ENCODE measurements at regions not wholly inside any gene's neighbourhood (a gene's known extent, or its start where the extent isn't known, plus 50 kb on each side); places are given as distances from the start of the nearest gene placed in this dataset.

- no peak overlapping the region for H3K4me3 ChIP-seq
- DNase-seq: no peak
- no peak for TF ChIP-seq POLR2AphosphoS5 (IDR thresholded peaks at IDR 0.05)
- no peak for TF ChIP-seq CTCF (IDR thresholded peaks at IDR 0.05)
- TF ChIP-seq EP300 (IDR thresholded peaks at IDR 0.05): no peak
- TF ChIP-seq POLR2A (IDR thresholded peaks at IDR 0.05): no peak
- H3K4me1 ChIP-seq: no peaks in the 10 kb centered on the region
- 67 to 81% methylated on average over 2 of the region's 2 CpGs for WGBS, 2 donors
- H3K27me3 ChIP-seq: no peaks in the 10 kb centered on the region
- intact Hi-C loops (cut with DNase I): no loop called here
- no peak overlapping the region for H3K27ac ChIP-seq
- H3K36me3 ChIP-seq: no peaks in the 10 kb centered on the region
- H3K9me3 ChIP-seq: no peaks in the 10 kb centered on the region
These were observed 193.7 kb upstream of the CDH13 start for GRCh38 chr16:82433042-82433441.

GRCh38 chr16:82432261-82432660 lies 194.5 kb upstream of the CDH13 start:
- H3K4me1 ChIP-seq: no peaks in the 10 kb centered on the region
- no peaks in the 10 kb centered on the region for H3K9me3 ChIP-seq
- no peak overlapping the region for H3K27ac ChIP-seq
- TF ChIP-seq EP300 (IDR thresholded peaks at IDR 0.05): no peak
- no peak for TF ChIP-seq POLR2A (IDR thresholded peaks at IDR 0.05)
- no peak for TF ChIP-seq POLR2AphosphoS5 (IDR thresholded peaks at IDR 0.05)
- no peak for TF ChIP-seq CTCF (IDR thresholded peaks at IDR 0.05)
- no peak for DNase-seq
- H3K36me3 ChIP-seq: no peaks in the 10 kb centered on the region
- H3K27me3 ChIP-seq: no peaks in the 10 kb centered on the region
- no peak overlapping the region for H3K4me3 ChIP-seq
- intact Hi-C loops (cut with DNase I): no loop called here
- 52 to 59% methylated on average over 8 of the region's 8 CpGs for WGBS, 2 donors

GRCh38 chr16:82425661-82426060 lies 201.1 kb upstream of the CDH13 start:
- Histone ChIP-seq H3K27me3 (no peaks in the 10 kb centered on the region), H3K4me1 (no peaks in the 10 kb centered on the region), H3K4me3 (no peak overlapping the region), H3K27ac (no peak overlapping the region), H3K36me3 (no peaks in the 10 kb centered on the region), H3K9me3 (no peaks in the 10 kb centered on the region)
- TF ChIP-seq EP300 (IDR thresholded peaks at IDR 0.05): no peak
- TF ChIP-seq CTCF (IDR thresholded peaks at IDR 0.05): no peak
- TF ChIP-seq POLR2AphosphoS5 (IDR thresholded peaks at IDR 0.05): no peak
- DNase-seq: no peak
- 72 to 81% methylated on average over 4 of the region's 4 CpGs for WGBS, 2 donors
- intact Hi-C loops (cut with DNase I): no loop called here

GRCh38 chr16:82421851-82422250 lies 204.9 kb upstream of the CDH13 start:
- Histone ChIP-seq H3K9me3 (no peaks in the 10 kb centered on the region), H3K27ac (no peak overlapping the region), H3K36me3 (no peaks in the 10 kb centered on the region), H3K4me3 (no peak overlapping the region), H3K27me3 (no peaks in the 10 kb centered on the region), H3K4me1 (no peaks in the 10 kb centered on the region)
- TF ChIP-seq CTCF (IDR thresholded peaks at IDR 0.05): no peak
- TF ChIP-seq EP300 (IDR thresholded peaks at IDR 0.05): no peak
- no peak for TF ChIP-seq POLR2AphosphoS5 (IDR thresholded peaks at IDR 0.05)
- no peak for TF ChIP-seq POLR2A (IDR thresholded peaks at IDR 0.05)
- intact Hi-C loops (cut with DNase I): no loop called here
- DNase-seq: no peak
- WGBS, 2 donors: 24 to 41% methylated on average over 1 of the region's 1 CpG

- no peak for DNase-seq
- no peaks in the 10 kb centered on the region for H3K36me3 ChIP-seq
- no peaks in the 10 kb centered on the region for H3K27me3 ChIP-seq
- no peaks in the 10 kb centered on the region for H3K4me1 ChIP-seq
- intact Hi-C loops (cut with DNase I): no loop called here
- 88 to 90% methylated on average over 5 of the region's 5 CpGs for WGBS, 2 donors
- H3K4me3 ChIP-seq: no peak overlapping the region
- H3K27ac ChIP-seq: no peak overlapping the region
- H3K9me3 ChIP-seq: no peaks in the 10 kb centered on the region
- TF ChIP-seq EP300 (IDR thresholded peaks at IDR 0.05): no peak
- no peak for TF ChIP-seq POLR2A (IDR thresholded peaks at IDR 0.05)
- no peak for TF ChIP-seq CTCF (IDR thresholded peaks at IDR 0.05)
- TF ChIP-seq POLR2AphosphoS5 (IDR thresholded peaks at IDR 0.05): no peak
These were observed 207.4 kb upstream of the CDH13 start for GRCh38 chr16:82419332-82419731.

Data from sigmoid colon (tissue), 6 donors.